ENCODE measurements at regions not wholly inside any gene's neighbourhood (a gene's known extent, or its start where the extent isn't known, plus 50 kb on each side); places are given as distances from the start of the nearest gene placed in this dataset.
A peak's percentile ranks its signal among the peaks of the same experiment; 100 is the strongest.

GRCh38 chr18:77466890-77467289 lies 217.2 kb downstream of the GALR1 start:
- no peak for TF ChIP-seq CTCF (IDR thresholded peaks at IDR 0.05; ENCODE audit: borderline replicate concordance, insufficient read depth, low read depth, low read length)
- H3K4me3 ChIP-seq (ENCODE audit: low read depth, low read length): no peak overlapping the region

- no peak overlapping the region for H3K4me3 ChIP-seq (ENCODE audit: low read depth, low read length)
- no peak for TF ChIP-seq CTCF (IDR thresholded peaks at IDR 0.05; ENCODE audit: borderline replicate concordance, insufficient read depth, low read depth, low read length)
Observed at GRCh38 chr18:77469131-77469530, 219.5 kb downstream of the GALR1 start.

- H3K4me3 ChIP-seq (ENCODE audit: low read depth, low read length): no peak overlapping the region
- TF ChIP-seq CTCF (IDR thresholded peaks at IDR 0.05; ENCODE audit: borderline replicate concordance, insufficient read depth, low read depth, low read length): no peak
Observed at GRCh38 chr18:77470569-77471413, 221.1 kb downstream of the GALR1 start.

GRCh38 chr18:77472509-77472908 lies 222.9 kb downstream of the GALR1 start:
- no peak overlapping the region for H3K4me3 ChIP-seq (ENCODE audit: low read depth, low read length)
- TF ChIP-seq CTCF (IDR thresholded peaks at IDR 0.05; ENCODE audit: borderline replicate concordance, insufficient read depth, low read depth, low read length): no peak

- H3K4me3 ChIP-seq (ENCODE audit: low read depth, low read length): no peak overlapping the region
- TF ChIP-seq CTCF (IDR thresholded peaks at IDR 0.05; ENCODE audit: borderline replicate concordance, insufficient read depth, low read depth, low read length): peak; percentile 18; the same call in 1 of the 2 replicates
Observed at GRCh38 chr18:77478646-77479442, 229.2 kb downstream of the GALR1 start.

GRCh38 chr18:77481541-77481940 lies 231.9 kb downstream of the GALR1 start:
- no peak for TF ChIP-seq CTCF (IDR thresholded peaks at IDR 0.05; ENCODE audit: borderline replicate concordance, insufficient read depth, low read depth, low read length)

More at GRCh38 chr18:77481541-77481940, 231.9 kb downstream of the GALR1 start:
- no peak overlapping the region for H3K4me3 ChIP-seq (ENCODE audit: low read depth, low read length)
